NCI-H446 treated with DMSO at 0.1 percent for 48 hours (cell line): ENCODE measurements at regions not wholly inside any gene's neighbourhood (a gene's known extent, or its start where the extent isn't known, plus 50 kb on each side); places are given as distances from the start of the nearest gene placed in this dataset.
"Not testable (repeated sequence)": the region's sequence is repeated elsewhere in the genome, so short reads cannot be mapped to it uniquely, and the experiment has no call there.

Experiments
- DNase-seq: peaks from one replicate; lab custom pipeline; 2025; lab: John Stamatoyannopoulos, UW

GRCh38 chr16:76801357-76801756 lies 389.6 kb upstream of the MON1B start:
- DNase-seq = no peak

DNA sequence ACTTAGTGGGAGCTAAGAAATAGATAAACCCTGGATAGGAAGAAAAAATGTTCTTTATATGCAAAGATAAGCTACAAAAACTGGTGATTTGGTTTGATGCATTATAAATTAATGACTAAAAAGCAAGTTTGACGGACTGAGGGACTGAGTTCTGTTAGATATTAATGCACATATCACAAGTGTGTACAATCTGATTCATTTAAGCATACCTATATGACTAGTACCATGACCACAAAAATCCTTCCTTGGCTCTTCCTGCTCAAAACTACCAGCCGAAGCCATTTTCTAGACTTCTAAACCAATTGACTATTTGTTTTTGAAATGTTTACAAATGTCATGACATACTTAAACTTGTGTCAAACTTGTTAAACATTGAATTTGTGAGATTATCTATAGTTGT lies 374.5 kb upstream of the MON1B start:
- no peak for DNase-seq

GRCh38 chr16:76818606-76819181 lies 372.3 kb upstream of the MON1B start:
- no peak for DNase-seq

DNA sequence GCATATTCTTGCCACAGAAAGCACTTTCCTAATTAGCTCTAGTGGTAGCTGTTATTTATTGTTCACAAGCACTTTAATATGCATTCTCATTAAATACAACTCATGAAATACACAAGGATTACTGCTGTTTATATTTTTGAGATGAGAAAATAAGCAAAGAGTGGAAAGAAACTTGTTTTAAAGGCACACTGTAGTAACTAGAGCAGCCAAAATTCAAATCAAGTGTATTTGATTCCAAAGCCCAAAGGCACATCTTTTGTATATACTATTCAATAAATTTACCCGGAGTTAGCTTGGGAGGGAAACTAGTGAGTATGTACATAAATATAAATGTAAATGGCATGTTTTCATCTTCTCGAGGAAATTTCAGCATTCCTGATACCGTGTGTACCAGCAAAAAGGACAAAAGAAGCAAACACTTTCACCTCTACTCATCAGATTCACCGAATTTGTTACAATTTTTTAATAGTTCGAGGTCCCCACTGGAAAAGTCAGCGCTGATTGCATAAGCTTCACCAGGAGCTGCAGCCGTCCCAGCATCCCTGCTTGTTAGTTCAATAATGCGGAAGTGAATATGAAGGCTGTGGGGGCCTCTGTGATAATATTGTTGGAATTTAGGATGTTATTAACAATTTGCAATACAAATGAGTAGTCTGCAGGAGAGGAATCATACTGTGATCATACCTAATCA lies 371.6 kb upstream of the MON1B start:
- DNase-seq = no peak

GRCh38 chr16:76824221-76824620 lies 366.8 kb upstream of the MON1B start:
- no peak for DNase-seq

GRCh38 chr16:76824791-76825190 lies 366.2 kb upstream of the MON1B start:
- no peak for DNase-seq

DNA sequence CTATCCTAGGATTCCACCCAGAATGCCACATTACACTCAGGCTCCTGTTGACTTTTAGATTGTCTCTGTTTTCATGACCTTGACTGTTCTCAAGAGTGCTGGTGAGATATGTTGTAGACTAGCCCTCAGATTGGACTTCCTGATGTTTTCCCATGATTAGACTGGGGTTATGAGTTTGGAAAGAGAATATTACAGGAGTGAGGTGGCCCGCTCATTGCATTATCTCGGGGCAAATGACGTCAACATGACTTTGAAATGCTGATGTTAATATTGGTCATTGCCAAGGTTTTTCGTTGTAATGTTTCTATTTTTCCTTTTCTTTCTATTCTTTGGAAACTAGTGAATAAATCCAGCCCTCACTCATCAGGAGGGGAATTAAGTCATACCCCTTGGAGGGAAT lies 355.7 kb upstream of the MON1B start:
- DNase-seq = no peak

DNA sequence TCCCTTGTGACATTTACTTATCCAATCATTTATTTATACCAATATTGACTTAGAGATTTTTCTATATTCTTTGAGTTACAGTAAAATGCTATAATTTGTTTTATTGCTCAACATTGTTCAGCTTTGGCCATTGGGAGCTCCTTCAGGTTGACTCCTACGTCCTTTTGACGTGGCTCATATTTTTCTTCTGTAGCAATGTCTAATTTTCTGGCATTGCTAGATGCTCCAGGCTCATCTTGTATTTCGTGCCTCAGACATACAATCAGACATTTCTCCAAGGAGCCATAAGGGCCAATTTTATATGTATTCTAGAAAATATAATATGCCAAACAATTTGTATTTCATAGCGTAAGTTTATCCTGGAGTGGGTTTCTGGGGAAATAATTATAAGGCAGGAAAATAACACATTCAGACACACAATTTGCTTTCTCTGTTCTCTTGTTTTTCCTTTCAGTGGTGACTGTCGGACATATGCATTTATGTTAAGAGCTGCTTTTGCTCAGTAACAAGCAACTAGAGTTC lies 355.1 kb upstream of the MON1B start:
- DNase-seq = no peak

DNA sequence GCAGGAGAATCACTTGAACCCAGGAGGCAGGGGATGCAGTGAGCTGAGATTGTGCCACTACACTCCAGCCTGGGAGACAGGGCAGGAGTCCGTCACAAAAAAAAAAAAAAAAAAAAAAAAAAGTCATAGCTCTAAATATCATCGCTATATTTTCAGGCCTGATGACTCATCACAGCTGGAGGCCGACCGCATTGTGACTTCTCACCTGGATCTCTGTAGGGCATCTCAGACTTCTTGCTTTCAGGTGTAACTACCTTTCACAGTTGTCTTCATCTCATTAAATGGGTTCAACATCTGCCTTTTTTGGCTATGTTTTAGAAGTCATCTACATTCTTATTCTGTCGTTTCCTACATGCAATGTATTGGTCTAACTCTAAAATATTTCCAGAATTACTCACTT lies 353.1 kb upstream of the MON1B start:
- DNase-seq = no peak

- DNase-seq = no peak
Observed at GRCh38 chr16:76854234-76854633, 336.8 kb upstream of the MON1B start.

DNA sequence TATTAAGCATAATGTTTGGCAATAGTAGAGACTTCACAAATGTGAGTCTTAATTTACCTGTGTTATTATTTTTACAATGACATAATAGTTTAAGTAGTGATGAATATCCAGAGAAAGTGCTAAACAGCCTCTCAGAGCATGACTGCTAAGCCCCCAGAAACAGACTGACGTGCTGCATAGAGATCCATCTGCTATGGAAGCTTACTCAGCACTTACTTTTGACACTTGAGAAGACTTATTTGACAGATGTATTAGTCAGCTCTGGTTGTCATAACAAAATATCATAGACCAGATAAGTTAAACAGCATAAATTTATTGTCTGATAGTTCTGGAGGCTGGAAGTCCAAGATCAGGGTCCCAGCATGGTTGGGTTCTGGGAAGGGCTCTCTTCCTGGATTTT lies 334.9 kb upstream of the MON1B start:
- no peak for DNase-seq

DNA sequence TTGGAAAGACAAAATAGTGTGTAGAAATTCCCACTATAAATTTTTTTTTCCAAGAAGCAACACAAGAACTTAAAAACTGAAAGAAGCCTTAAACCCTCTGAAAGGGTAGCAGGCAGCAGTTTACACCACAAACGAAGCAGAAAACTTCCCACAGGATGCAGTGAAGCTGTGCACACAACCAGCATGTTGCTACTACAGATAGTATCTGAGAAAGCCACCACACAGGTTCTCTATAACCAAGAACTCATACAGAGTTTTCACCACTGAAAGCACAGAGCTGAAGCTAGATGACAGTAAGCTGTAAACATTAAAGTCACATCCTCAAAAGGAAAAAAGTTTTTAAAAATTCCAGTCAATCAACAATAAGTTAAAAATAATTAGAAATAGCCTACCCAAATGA lies 333.6 kb upstream of the MON1B start:
- no peak for DNase-seq

DNA sequence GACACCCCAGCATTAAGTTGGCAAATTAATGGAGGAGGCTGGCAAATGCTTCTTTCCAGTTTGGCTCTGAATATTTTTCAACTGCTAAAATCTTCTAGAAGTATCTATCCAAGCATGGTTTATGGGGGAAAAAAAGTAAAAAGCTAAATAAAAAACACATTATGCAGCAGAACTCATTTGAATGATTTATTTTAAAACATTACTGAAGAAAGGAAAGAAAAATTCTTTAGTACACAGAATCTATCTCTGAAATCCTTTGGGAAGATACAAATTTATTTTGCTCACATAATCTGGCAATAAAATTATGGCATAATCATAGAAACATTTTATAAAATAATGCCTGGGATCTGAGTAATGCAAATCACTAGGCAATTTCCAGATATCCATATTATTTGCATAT lies 328.1 kb upstream of the MON1B start:
- no peak for DNase-seq

DNA sequence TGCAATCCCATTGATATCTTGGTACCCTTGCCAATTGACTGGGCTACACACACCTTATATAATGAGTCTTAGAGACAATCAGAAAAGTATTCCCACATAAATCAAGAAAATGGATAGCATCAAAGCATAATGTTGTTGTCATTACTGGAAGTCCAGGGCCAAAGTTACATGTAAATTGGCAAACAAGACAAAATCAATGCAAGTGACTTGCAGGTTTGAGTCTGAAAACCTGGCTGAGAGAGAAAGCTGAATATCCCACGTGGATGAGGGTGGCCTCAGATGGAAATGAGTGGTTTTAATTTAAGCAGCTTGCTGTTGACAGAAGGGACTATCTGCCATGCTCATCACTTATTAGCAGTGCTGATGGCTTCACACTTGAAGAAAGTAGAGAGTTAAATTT lies 324.0 kb upstream of the MON1B start:
- no peak for DNase-seq

GRCh38 chr16:76875898-76876297 lies 315.1 kb upstream of the MON1B start:
- DNase-seq = no peak

DNA sequence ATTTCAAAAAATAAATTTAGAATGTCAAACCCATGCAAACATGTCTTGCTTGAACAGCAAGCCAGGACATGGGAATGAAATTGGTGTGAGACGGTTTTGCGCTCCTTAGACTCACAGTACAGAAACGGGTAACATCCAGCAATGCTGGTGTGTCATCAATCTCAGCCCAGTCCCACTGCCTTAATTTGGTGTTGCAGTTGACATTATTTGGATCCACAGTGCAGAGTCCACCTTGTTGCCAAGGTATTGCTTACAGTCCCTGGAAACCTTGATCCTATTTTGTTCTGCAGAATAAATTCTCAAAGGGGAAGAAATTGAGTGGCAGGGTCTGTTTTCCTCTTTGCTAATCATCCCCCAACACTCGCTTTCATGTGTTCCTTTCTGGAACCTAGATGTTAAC lies 311.6 kb upstream of the MON1B start:
- no peak for DNase-seq

DNA sequence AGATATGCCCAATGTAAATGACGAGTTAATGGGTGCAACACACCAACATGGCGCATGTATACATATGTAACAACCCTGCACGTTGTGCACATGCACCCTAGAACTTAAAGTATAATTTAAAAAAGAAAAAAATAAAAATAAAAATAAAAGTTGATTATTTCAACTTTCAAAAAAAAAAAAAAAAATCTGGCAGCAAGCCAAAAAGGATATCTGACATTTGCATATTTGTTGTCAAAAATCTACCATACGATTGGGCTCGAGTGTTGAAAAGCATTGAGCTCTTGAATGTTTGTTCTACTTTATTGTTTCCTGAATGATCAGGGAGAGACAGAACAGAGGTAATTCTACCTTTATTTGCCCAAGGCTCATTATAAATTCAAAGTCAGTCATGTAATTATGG lies 310.5 kb upstream of the MON1B start:
- not testable (repeated sequence) for DNase-seq

DNA sequence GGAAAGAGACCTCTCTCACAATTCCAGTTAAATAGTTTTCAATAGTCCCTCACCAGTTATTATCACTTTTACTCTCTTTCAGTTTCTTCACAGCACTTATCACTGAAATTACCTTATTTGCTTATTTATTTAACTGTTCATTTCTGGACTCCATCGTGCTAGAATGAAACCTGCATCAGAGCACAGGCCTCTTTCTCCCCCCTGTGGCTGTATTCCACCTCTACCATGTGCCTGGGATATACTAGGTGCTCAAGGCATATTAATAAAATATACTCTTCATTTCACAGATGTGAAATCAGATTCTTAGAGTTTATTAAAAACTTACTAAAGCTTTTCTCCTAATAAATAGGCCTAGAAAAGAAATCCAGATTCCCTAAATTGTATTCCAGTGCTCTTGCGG lies 308.9 kb upstream of the MON1B start:
- no peak for DNase-seq

DNA sequence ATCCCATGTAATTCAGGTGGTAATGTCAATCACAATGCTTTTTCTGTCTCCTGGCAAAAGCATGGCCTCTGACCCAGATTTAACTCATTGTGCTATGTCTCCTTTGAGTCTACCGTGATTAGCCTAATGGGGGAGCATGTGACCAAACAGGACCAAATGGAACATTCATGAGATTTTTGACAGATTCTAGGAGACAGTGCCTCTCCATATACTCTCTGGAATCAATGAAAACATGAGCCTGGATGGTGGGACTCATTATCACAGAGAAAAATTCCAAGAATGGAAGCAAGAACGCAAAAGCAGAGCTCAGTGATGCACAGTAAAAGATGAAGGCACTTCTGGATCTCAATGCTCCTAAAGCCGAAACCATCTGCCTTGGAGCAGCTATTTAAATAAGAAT lies 307.9 kb upstream of the MON1B start:
- no peak for DNase-seq

GRCh38 chr16:76885776-76886537 lies 305.0 kb upstream of the MON1B start:
- DNase-seq = no peak

GRCh38 chr16:76897816-76898215 lies 293.2 kb upstream of the MON1B start:
- DNase-seq = no peak

DNA sequence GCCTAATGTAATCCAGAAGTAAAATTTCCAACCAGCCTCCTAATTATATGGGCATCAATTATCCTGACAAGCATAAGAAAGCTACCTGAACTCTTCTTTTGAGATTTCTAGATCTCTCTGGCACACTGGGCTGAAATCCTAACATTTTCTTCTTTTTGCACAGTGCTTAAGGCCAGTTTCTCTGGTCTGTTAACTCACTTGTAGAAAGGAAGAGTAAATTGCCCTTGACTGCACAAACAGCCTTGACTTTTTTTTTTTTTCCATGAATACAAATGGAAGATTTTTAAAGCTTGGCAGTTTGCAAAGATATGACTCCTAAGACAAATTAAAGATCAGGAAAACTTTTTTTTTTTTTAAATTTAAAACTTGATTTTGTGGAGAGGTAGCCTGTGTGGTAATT lies 291.2 kb upstream of the MON1B start:
- DNase-seq = no peak
